HG03565 (cell line): ENCODE measurements at regions not wholly inside any gene's neighbourhood (a gene's known extent, or its start where the extent isn't known, plus 50 kb on each side); places are given as distances from the start of the nearest gene placed in this dataset.
"Not testable (repeated sequence)": the region's sequence is repeated elsewhere in the genome, so short reads cannot be mapped to it uniquely, and the experiment has no call there.

ENCODE experiments used
- ATAC-seq: cut with Tn5 transposase; IDR thresholded peaks from one replicate; pipeline ENCODE4 v1.9.1; 2021; ENCODE audit warnings: mild to moderate bottlenecking, moderate library complexity; ENCODE audit not compliant: unreplicated experiment

GRCh38 chr6:132142768-132143167, 191.6 kb upstream of the CCN2 start:
- no peak for ATAC-seq

DNA sequence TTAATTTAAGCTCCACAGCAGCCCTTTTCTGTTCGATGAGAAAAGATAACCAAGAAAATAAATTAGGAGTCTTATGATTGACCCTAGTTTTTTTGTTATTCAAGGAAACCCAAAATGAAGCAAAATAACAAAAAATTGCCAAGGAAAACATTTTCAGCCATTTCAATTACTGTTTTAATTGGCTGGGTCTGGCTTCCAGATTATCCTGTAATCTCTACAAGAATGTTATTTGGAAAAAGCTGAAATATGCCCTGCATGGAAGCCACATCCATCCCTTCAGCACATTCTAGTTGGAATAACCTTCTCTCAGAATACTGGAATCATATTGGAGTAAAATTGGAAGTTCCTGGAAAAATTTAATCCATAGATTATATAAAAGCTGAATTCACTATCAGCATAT, 191.1 kb upstream of the CCN2 start:
- no peak for ATAC-seq

- ATAC-seq: no peak
These were observed 189.0 kb upstream of the CCN2 start for GRCh38 chr6:132140189-132140588.

- no peak for ATAC-seq
These were observed 188.4 kb upstream of the CCN2 start for GRCh38 chr6:132139611-132140010.

GRCh38 chr6:132136981-132137380, 185.8 kb upstream of the CCN2 start:
- no peak for ATAC-seq

DNA sequence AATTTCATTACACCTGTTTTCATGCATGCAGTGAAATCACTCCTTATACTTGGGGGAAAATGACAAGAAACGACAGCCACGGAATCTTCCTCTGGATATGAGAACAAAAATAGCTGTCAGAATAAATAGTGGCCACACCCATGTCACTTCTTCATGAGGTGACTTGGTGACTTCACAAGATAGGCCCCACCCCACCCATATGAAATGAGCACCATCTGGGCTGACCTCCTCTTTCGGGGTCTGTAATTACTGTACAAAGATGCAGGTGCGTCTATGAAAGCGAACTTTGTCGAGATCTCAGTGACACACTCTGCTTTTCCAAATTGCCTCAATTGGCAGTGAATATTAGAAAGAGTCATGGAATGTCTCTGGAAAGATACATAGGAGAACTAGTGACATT, 184.2 kb upstream of the CCN2 start:
- ATAC-seq: no peak

- no peak for ATAC-seq
These were observed 182.7 kb upstream of the CCN2 start for GRCh38 chr6:132133736-132134445.

GRCh38 chr6:132132924-132133639, 181.9 kb upstream of the CCN2 start:
- ATAC-seq: no peak

DNA sequence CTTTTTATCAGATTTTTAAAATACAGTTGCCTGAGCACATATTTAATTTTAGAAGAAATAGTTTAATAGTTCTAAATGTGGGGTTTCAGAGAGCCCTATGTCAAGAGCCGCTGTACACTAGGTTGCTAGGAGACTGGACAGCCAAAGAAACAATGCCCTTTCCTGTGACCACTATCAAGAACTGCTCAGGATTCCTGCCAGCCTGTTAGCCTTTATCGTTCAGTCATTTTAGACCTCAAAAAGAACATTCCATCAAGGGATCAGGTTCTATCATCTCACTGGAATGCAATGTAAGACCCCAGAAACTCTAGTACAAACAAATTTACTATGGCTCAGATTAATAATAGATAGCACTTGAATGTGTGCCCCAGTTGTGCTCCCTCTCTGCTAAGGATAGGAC, 181.2 kb upstream of the CCN2 start:
- ATAC-seq: no peak

- ATAC-seq: no peak
These were observed 180.6 kb upstream of the CCN2 start for GRCh38 chr6:132131758-132132157.

- no peak for ATAC-seq
These were observed 180.2 kb upstream of the CCN2 start for GRCh38 chr6:132131351-132131750.

DNA sequence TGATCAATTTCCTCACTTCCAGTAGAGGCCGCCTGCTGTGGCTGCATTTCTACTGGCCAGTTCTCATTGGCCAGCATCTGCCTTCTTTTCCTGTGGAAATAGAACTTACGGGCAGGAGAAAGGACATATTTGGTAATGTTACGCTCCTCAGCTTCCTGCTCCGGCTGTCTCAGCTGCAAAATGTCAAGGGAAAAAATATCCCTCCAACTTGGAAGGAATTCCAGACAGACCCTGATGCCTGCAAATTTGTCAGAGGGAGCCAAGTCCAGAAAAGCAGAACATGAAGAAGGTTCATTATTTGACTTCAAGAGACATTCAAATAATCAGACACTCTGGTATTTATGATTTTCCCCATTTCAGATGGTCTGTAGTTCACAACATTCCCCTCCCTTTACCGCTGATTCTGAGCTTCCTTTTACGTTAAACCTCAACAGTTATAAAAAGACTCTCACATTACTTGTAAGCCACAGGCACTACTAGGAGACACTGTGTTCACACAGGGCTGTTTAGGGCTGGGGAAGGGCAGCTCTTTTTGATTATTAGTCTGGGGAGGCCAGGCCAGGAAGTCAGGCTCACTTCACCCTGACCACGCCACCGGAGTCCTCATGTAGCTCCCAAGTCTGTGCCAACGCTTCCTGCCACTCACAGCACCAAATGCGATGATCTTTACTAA, 179.6 kb upstream of the CCN2 start:
- ATAC-seq: no peak

DNA sequence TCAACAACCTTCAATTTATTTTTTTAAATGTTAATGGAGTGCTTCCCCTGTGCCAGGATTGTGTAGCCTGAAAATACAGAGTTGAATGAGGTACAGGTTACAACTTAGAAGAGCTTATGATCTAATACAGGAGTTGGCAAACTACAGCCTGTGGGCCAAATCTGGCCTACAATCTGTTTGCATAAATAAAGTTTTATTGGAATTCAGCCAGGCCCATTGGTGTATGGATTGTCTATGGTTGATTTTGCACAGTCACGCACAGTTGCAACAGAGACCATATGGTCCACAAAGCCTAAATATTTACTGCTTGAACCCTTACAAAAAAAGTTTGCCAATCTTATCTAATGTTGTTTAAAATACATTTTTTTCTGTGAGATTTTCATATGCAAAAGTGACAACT, 177.3 kb upstream of the CCN2 start:
- ATAC-seq: no peak

DNA sequence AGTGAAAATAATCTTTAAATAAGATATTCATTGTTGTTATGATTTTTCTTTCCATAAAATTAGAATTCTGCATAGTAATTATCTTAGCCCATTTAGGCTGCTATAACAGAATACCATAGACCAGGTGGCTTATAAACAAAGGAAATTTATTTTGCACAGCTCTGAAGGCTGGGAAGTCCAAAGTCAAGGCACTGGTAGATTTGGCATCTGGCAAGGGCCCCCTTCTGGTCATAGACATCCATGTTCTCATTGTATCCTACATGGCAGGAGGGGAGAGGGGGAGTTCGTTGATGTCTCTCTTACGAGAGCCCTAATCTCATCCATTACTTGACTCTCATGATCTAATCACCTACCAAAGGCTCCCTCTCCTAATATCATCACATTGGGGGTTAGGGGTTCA, 175.0 kb upstream of the CCN2 start:
- ATAC-seq: no peak

GRCh38 chr6:132122871-132123270, 171.7 kb upstream of the CCN2 start:
- ATAC-seq: no peak

GRCh38 chr6:132122176-132122575, 171.0 kb upstream of the CCN2 start:
- ATAC-seq: no peak

- ATAC-seq: no peak
These were observed 167.0 kb upstream of the CCN2 start for GRCh38 chr6:132118144-132118543.

DNA sequence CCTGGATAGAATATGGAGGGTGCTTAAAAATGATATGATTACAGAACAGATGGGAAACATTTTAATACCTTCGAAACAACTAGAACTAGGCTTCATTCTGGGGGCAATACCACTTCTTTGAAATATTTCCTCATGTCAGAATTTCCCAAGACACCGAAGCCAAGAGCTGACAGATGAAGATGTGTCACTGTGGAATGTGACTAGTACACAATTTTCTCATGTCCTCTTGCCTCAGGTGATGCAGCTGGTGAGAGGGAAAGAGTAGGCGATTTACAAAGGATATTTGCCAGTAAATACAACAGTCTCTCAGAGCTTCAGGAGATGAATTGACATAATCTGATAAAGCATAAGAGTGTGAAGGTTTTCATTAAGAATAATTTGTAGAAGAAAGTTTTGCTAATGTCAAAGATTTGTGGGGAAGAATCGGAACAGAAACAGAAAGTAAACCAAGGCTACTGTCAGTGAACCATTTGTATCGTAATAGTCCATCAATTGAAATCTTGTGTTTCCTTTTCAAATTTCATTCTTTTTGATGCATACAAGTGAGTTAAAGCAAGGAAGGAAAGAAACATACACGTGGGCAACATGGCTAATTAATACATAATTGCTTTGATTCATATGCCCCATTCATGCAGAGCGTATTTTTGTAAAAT, 164.7 kb upstream of the CCN2 start:
- ATAC-seq: no peak

DNA sequence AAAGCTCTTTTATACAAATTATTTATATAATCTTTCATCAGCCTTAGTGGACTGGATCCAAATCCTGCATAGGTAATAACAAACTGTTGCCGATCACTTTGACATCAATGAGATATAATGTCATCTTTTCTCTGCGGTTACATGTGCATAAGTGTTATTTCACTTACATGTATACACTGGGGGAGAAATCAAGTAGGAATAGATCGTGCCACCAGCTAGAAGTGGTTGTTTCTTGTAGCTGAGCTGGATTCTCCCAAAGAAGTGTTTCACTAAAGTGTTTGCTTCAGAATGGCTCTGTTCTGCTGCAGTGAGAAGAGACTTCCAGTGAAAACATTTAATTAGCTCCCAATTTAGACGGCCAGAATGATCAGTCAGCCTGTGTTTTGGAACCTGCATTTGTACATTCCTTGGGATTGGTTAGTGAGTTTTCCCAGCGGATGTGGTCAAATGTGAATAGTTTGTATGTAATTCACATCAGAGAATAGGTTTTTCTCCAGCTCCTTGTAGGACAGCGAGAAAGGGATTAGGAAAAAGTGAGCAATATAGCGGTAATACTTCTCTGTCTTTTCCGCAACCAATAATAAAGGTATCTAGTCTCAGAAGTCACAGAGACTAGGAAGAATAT, 163.1 kb upstream of the CCN2 start:
- no peak for ATAC-seq

- not testable (repeated sequence) for ATAC-seq
These were observed 158.6 kb upstream of the CCN2 start for GRCh38 chr6:132109752-132110151.

- ATAC-seq: no peak
These were observed 156.7 kb upstream of the CCN2 start for GRCh38 chr6:132107896-132108295.
